OCI-LY3 (cell line): ENCODE measurements at regions not wholly inside any gene's neighbourhood (a gene's known extent, or its start where the extent isn't known, plus 50 kb on each side); places are given as distances from the start of the nearest gene placed in this dataset.

Experiments used
- H2AFZ ChIP-seq: fragments of 200-600, 300-600 bp; shearing (Covaris generic); 2 replicates; pipeline ENCODE4 v1.6.0; 2014; ENCODE audit warnings: antibody characterized with exemption, low read depth, low read length
- H3K27ac ChIP-seq: fragments of 200-600, 300-600 bp; sonication (generic); 2 replicates; pipeline ENCODE4 v1.5.1; 2014; ENCODE audit warnings: mild to moderate bottlenecking, low read length, moderate library complexity, mixed read lengths
- H3K27me3 ChIP-seq: fragments of 200-600, 300-600 bp; sonication (generic); 2 replicates; pipeline ENCODE4 v1.6.1; 2014; ENCODE audit warnings: low read depth, low read length, mixed read lengths
- H3K36me3 ChIP-seq: fragments of 200-600, 300-600 bp; sonication (generic); replicated peaks from 2 replicates; pipeline ENCODE3; 2014; ENCODE audit warnings: low read depth, low read length, mixed read lengths
- H3K4me1 ChIP-seq: fragments of 300-600, 200-600 bp; sonication (generic); 2 replicates; pipeline ENCODE4 v1.6.1; 2014; ENCODE audit warnings: low read length, mixed read lengths
- H3K4me2 ChIP-seq: fragments of 200-600, 300-600 bp; sonication (generic); 2 replicates; pipeline ENCODE4 v1.6.1; 2014; ENCODE audit warnings: low read length, mixed read lengths
- H3K4me3 ChIP-seq: fragments of 300-600, 200-600 bp; sonication (generic); 2 replicates; pipeline ENCODE4 v1.5.1; 2014; ENCODE audit warnings: antibody characterized with exemption, mild to moderate bottlenecking, low read length, moderate library complexity
- H3K79me2 ChIP-seq: fragments of 300-600, 200-600 bp; shearing (Covaris generic); 2 replicates; pipeline ENCODE4 v1.6.1; 2014; ENCODE audit warnings: mild to moderate bottlenecking, low read length, mixed read lengths
- H3K9ac ChIP-seq: fragments of 300-600, 200-600 bp; shearing (Covaris generic); 2 replicates; pipeline ENCODE4 v1.6.0; 2014; ENCODE audit warnings: mild to moderate bottlenecking, low read length, moderate library complexity
- H3K9me3 ChIP-seq: fragments of 200-600, 300-600 bp; shearing (Covaris generic); 2 replicates; pipeline ENCODE4 v1.6.1; 2014; ENCODE audit warnings: low read length, mixed read lengths; ENCODE audit not compliant: insufficient read depth
- H4K20me1 ChIP-seq: fragments of 200-600, 300-600 bp; sonication (generic); 2 replicates; pipeline ENCODE4 v1.6.1; 2016; ENCODE audit warnings: low read length, mixed read lengths; ENCODE audit not compliant: insufficient read depth
- EZH2phosphoT487 ChIP-seq: fragments of 200-600 bp; shearing (Covaris generic); IDR thresholded peaks from 2 replicates; pipeline ENCODE4 v1.6.1; 2018; ENCODE audit warnings: antibody characterized with exemption, mixed run types, low read depth
- TF ChIP-seq, protein P1 (sequence below): fragments of 200-600, 300-600 bp; sonication (generic); IDR thresholded peaks from 2 replicates; pipeline ENCODE4 v1.5.1; 2014; ENCODE audit warnings: antibody characterized with exemption, low read length, low read depth

DNA sequence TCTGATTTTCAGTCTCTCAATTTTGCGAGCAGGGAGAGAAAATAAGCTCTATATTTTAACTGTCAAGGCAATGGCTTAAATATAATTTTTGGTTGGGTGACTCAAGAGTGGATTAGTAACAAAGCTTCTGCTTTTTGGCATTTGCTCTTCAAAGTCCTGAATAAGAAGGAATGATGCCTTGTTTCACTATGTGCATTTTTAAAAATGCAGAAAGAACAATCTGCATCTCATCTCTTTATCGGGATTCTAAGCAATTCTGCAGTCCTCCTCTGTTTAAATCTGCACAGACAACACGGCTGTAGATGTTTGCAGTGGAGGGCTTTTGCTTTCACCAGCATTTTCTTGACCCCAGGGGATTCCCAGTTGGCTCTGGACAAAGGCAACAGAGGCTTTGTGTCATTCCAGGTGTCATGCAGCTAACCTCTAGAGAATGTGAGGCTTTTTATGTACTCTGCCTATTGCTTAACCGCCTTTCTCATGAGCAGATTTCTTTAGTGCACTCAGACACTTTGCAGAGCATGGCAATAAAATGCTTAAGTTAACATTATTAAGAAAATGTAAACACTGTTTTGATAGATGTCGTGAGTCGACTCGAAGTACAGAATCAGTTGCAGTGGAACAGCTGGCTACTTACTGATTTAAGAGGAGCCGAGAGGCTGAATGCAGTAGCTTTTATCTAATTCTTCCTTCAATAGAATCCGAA, 783.2 kb upstream of the NEGR1 start:
- Histone ChIP-seq H3K27ac (no peak overlapping the region), H3K4me3 (no peak overlapping the region), H3K4me2 (no peak overlapping the region), H3K79me2 (no peaks in the 10 kb centered on the region), H3K36me3 (no peaks in the 10 kb centered on the region), H3K9me3 (no peaks in the 10 kb centered on the region), H3K27me3 (no peaks in the 10 kb centered on the region), H4K20me1 (no peaks in the 10 kb centered on the region), H2AFZ (no peak overlapping the region), H3K4me1 (no peaks in the 10 kb centered on the region), H3K9ac (no peak overlapping the region)
- no peak for TF ChIP-seq EZH2phosphoT487
- TF ChIP-seq, protein P1, sequence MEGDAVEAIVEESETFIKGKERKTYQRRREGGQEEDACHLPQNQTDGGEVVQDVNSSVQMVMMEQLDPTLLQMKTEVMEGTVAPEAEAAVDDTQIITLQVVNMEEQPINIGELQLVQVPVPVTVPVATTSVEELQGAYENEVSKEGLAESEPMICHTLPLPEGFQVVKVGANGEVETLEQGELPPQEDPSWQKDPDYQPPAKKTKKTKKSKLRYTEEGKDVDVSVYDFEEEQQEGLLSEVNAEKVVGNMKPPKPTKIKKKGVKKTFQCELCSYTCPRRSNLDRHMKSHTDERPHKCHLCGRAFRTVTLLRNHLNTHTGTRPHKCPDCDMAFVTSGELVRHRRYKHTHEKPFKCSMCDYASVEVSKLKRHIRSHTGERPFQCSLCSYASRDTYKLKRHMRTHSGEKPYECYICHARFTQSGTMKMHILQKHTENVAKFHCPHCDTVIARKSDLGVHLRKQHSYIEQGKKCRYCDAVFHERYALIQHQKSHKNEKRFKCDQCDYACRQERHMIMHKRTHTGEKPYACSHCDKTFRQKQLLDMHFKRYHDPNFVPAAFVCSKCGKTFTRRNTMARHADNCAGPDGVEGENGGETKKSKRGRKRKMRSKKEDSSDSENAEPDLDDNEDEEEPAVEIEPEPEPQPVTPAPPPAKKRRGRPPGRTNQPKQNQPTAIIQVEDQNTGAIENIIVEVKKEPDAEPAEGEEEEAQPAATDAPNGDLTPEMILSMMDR, result no peak

DNA sequence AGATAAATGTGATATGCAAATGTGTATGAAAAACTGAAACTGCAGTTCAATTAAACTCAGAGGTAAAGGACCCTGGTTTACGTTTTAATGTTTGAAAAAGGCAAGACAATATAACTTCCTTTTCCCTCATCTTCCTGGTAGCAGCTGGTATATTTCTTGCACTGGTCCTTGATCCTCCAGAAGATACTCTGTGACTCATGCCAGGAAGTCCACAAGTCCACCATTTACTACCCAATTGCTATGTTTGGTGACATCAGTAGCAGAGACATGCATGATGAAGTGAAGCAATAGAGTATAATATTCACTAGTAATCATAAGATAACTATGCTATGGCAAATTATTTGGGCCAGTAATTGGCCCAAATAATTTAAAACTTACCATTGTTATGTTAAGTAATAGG, 774.5 kb upstream of the NEGR1 start:
- Histone ChIP-seq H2AFZ (no peak overlapping the region), H3K9me3 (no peaks in the 10 kb centered on the region), H3K79me2 (no peaks in the 10 kb centered on the region)

DNA sequence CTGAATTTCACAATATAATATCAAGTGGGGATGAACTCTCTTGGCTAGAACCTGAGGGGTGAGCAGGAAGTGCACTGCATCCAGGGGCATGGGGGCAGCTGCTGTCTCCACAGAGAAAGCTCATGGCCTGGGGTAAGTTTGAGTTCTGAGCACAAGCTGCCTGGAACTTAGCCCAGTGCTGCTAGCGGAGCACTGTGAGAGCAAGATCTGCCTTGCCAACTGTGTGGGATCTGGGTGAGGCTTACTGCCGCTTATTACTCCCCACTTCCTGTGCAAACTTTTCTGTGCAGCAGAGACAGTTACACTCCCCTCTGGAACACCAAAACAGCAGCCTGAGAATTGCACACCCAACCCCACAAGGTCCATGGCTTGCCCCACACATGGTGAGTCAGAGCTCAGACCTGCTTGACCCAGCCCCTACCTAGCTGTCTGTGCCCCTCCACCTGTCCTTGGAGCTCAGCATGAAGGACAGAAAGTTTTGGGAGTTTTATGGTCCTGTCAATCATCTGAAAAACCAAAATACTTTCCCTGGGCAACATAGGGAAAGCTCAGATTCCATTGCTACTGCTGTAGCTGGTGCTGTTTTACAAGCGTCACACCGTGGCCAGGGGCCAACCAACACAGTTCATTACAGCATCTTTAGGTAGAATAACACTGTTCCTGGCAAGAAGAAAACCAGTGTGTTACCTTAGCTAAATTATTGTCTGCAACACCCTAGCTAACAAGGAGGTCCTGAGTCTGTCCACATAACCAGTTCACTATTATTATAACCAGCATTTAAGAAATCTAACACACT, 762.1 kb upstream of the NEGR1 start:
- Histone ChIP-seq H3K9me3 (no peaks in the 10 kb centered on the region), H3K27ac (no peak overlapping the region), H2AFZ (no peak overlapping the region), H3K9ac (no peak overlapping the region), H3K4me2 (no peak overlapping the region), H3K27me3 (no peaks in the 10 kb centered on the region), H3K4me3 (no peak overlapping the region), H4K20me1 (no peaks in the 10 kb centered on the region), H3K79me2 (no peaks in the 10 kb centered on the region), H3K4me1 (no peaks in the 10 kb centered on the region), H3K36me3 (no peaks in the 10 kb centered on the region)
- no peak for TF ChIP-seq EZH2phosphoT487
- TF ChIP-seq, protein P1, result no peak

More for the DNA sequence above, 774.5 kb upstream of the NEGR1 start:
- H3K4me1 ChIP-seq, result no peaks in the 10 kb centered on the region
- no peak overlapping the region for H3K4me2 ChIP-seq
- no peaks in the 10 kb centered on the region for H3K27me3 ChIP-seq
- no peaks in the 10 kb centered on the region for H4K20me1 ChIP-seq
- H3K27ac ChIP-seq, result no peak overlapping the region
- H3K36me3 ChIP-seq, result no peaks in the 10 kb centered on the region
- H3K9ac ChIP-seq, result no peak overlapping the region
- TF ChIP-seq, protein P1, result no peak
- TF ChIP-seq EZH2phosphoT487, result no peak
- no peak overlapping the region for H3K4me3 ChIP-seq

DNA sequence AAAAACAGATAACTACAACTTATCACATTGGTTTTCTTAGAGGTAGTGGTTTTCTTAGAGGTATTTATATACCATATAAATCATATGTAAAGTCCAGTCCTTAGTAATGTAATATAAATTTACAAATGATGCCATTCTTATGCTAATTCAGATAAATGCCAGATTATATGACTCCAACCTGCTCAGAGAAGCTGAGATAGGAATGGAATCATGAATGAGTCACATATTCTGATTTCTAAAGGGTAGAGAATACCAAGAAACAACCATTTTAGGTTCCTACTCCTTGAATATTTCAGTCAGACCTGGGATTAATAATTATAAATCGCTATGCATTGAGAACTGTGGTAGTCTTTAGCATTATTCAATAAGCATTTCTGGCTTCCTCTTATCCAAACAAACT, 760.1 kb upstream of the NEGR1 start:
- Histone ChIP-seq H3K4me1 (no peaks in the 10 kb centered on the region), H3K27me3 (no peaks in the 10 kb centered on the region), H3K9ac (no peak overlapping the region), H2AFZ (no peak overlapping the region), H3K4me2 (no peak overlapping the region), H3K36me3 (no peaks in the 10 kb centered on the region), H3K79me2 (no peaks in the 10 kb centered on the region), H3K4me3 (no peak overlapping the region), H3K27ac (no peak overlapping the region), H3K9me3 (no peaks in the 10 kb centered on the region), H4K20me1 (no peaks in the 10 kb centered on the region)
- TF ChIP-seq EZH2phosphoT487, result no peak
- TF ChIP-seq, protein P1, result no peak
